NCI-H2196 (cell line): ENCODE measurements at regions not wholly inside any gene's neighbourhood (a gene's known extent, or its start where the extent isn't known, plus 50 kb on each side); places are given as distances from the start of the nearest gene placed in this dataset.

Experiments used
- DNase-seq: peaks from one replicate; lab custom pipeline; 2025; ENCODE audit not compliant: unreplicated experiment; lab: John Stamatoyannopoulos, UW

- DNase-seq = no peak
Measured at GRCh38 chr2:118300832-118301231, 212.6 kb downstream of the INSIG2 start.

GRCh38 chr2:118296663-118297062 lies 208.4 kb downstream of the INSIG2 start:
- DNase-seq = no peak

GRCh38 chr2:118295592-118296390 lies 207.5 kb downstream of the INSIG2 start:
- no peak for DNase-seq

DNA sequence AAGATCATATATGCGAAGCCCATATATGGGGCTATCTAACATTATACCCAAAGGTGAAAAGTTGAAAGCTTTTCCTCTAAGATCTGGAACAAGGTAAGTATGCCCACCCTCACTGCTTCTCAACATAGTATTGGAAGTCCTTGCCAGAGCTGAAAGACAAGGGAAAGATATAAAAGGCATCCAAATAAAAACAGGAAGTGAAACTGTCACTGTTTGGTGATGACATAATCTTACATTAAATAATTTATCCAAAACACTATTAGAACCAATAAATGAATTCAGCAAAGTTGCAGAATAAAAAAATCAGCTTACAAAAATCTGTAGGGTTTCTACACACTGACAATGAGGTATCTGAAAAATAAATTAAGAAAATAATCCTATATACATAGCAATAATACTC lies 205.8 kb downstream of the INSIG2 start:
- no peak for DNase-seq

- no peak for DNase-seq
Measured at GRCh38 chr2:118292991-118293390, 204.7 kb downstream of the INSIG2 start.

GRCh38 chr2:118291251-118291880 lies 203.1 kb downstream of the INSIG2 start:
- DNase-seq = no peak

DNA sequence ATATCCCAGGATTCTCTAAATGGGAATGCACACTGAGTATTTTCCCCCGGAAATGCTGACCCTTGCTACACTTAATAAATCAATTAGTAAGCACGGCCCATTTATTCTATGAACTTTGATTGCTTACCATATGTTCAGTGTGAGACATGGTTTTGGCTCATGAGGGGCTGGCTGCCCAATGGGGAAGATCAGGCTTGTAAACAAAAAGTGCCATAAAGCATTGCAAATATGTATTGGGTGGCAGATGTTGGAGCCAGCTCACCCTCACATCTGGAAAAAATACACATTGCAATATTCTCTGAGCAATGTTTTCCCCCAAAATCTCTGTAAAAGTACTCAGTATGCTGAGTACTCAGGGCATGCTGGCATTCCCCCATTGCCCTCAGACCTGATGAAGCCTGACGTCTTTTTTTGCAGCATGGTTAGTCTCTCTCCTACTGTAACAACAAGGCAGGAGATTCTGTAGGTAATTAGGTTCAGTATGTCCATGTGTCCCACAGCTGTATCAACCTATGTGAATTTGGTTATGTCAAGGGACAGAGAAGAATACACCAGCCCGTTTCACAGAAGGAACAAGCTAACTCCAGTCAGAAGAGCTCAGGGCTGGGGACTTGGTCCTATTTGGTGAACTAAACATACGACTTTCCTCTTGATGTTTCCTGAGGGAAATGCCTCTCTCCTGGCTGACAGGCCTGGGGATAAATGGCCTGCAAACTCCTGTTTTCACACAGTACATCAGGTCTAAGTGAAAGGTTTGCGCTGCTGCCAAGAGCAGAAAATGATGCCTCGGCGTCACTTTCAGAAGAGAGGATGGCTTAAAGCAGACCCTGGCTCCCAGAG lies 202.4 kb downstream of the INSIG2 start:
- DNase-seq = no peak

GRCh38 chr2:118279005-118279404 lies 190.7 kb downstream of the INSIG2 start:
- DNase-seq = no peak

GRCh38 chr2:118278046-118278445 lies 189.8 kb downstream of the INSIG2 start:
- DNase-seq = no peak

DNA sequence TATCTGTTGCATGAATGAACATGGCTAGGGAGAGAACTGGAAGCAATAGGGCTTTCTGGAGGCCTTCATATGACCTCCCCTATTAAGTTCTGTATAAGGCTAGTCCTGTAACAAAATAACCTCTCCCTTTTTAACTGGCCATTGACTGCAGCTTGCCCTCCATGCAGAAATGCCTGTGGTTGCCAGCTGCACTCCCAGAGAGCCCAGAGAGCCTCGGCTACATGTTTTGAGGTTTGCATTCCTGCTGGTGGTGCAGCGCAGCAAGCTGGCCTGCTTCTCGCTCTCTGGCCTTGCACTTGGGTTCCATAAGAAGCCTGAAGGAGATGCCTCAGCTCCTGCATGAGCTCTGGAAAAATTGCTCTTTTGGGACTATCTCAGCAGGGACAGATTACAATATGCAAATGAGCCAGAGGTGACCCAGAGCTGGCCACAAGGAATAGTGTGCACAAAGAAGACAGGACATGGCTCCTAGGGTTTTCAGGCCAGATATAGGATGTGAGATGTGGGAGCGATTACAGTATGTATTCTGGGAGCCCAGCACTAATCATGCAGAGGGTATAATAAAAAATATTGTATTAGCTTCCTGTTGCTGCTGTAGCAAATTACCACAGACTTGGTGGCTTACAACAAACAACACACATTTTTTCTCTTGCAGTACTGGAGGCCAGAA lies 186.7 kb downstream of the INSIG2 start:
- DNase-seq = no peak

- no peak for DNase-seq
Measured at GRCh38 chr2:118272391-118272790, 184.1 kb downstream of the INSIG2 start.

- DNase-seq = peak; percentile 11
Measured at GRCh38 chr2:118269408-118270051, 181.3 kb downstream of the INSIG2 start.

DNA sequence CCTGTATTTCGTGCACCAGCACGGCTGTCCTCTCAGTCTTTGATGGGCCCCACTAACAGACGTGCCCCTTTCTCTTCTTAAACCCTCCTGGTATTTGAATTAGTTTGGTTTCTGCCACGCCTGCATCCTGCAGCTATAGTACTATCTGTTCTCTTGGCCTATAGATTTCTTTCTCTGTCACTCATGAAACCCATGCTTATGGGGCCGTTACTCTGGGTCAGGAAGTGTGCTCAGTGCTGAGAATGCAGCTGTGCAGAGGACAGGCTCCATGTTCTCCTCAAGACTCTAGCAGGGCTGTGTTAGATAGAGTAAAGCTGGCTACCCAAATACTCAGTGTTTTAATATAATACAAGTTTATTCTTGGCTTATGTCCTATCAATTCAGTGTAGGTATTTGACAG lies 180.0 kb downstream of the INSIG2 start:
- DNase-seq = no peak

GRCh38 chr2:118265873-118266455 lies 177.7 kb downstream of the INSIG2 start:
- no peak for DNase-seq

DNA sequence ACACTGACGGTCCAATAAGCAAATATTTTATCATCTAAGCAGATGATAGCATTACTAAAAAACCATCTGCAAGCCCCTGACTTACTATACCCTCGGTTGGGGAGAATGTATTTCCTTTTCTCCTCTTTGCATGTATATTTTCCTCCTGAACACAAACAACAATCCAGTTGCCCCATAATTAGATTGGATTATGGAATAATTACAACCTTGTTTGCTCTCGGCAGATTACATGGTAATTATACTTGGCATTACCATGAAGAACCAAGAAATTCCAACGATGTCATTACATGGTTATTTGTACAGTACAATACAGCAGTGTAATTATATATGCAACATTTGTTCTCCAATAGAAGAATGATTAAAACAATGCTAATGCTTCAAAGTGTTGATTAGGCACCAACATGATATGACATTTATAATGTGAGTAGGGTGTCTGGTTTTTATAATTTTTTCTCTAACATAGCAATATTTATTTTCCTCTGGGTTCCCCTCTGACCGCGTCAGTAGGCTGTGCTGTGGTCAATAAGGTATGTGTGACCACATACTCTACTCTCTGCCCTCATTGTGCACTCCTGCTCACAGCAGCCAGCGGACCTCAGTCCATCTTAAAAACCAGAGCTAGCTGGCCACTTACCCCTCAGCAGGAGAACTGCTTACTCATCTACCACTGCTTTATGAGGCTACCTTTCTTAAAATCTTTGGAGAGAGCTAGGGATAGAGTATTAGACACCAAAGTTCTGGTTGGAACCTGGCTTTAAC lies 176.1 kb downstream of the INSIG2 start:
- no peak for DNase-seq

DNA sequence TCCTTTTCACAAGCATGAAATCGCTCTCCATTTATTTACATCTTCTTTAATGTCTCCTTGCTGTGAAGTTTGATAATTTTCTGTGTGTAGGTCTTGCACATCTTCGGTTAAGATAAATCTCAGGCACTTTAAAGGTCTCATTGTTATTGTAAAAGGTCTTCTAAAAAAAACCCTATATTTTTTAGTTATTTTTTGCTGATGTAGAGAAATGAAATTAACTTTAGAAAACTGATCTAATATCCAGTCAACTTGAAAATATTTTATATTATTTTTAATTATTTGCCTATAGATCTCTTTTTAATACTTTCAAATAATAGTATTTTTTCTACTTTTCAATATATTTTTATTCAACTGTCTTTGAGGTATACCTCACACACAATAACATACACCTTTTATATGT lies 169.4 kb downstream of the INSIG2 start:
- no peak for DNase-seq

- no peak for DNase-seq
Measured at GRCh38 chr2:118255771-118256372, 167.6 kb downstream of the INSIG2 start.

- DNase-seq = no peak
Measured at GRCh38 chr2:118255301-118255700, 167.0 kb downstream of the INSIG2 start.

DNA sequence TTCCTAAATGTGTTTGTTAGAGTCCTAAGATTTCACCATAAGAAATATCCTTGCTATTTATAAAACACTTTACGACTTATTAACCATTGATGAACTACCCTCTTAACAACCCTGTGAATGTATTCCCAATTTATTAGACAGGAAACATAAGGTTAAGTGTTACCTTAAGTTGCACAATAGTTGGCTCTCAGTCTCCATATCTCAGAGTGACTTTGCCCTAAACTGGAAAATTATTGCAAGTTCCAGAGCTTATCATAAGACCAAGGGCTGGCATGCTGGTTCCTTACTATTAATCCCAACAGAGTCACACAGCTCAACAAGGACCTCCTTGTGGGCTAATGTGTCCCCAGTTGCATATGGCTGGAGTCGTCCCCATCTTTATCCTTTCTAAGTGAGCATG lies 165.8 kb downstream of the INSIG2 start:
- DNase-seq = no peak
